ENCODE measurements at regions not wholly inside any gene's neighbourhood (a gene's known extent, or its start where the extent isn't known, plus 50 kb on each side); places are given as distances from the start of the nearest gene placed in this dataset.

GRCh38 chr12:13780453-13780852, 200.9 kb downstream of the GRIN2B start:
- no peak for DNase-seq
- in situ Hi-C loops (cut with MboI; ENCODE audit: low pct_unique_long_range_greater_than_20kb, low sequenced_read_pairs) = no loop called here

GRCh38 chr12:13777374-13777773, 204.0 kb downstream of the GRIN2B start:
- DNase-seq = no peak
- in situ Hi-C loops (cut with MboI; ENCODE audit: low pct_unique_long_range_greater_than_20kb, low sequenced_read_pairs) = no loop called here

- in situ Hi-C loops (cut with MboI; ENCODE audit: low pct_unique_long_range_greater_than_20kb, low sequenced_read_pairs) = no loop called here
- no peak for DNase-seq
Measured at GRCh38 chr12:13772264-13772663, 209.1 kb downstream of the GRIN2B start.

GRCh38 chr12:13770576-13770975, 210.8 kb downstream of the GRIN2B start:
- in situ Hi-C loops (cut with MboI; ENCODE audit: low pct_unique_long_range_greater_than_20kb, low sequenced_read_pairs) = no loop called here

GRCh38 chr12:13769966-13770365, 211.4 kb downstream of the GRIN2B start:
- in situ Hi-C loops (cut with MboI; ENCODE audit: low pct_unique_long_range_greater_than_20kb, low sequenced_read_pairs) = no loop called here
- no peak for DNase-seq

More at GRCh38 chr12:13770576-13770975, 210.8 kb downstream of the GRIN2B start:
- DNase-seq = no peak

- no peak for DNase-seq
- in situ Hi-C loops (cut with MboI; ENCODE audit: low pct_unique_long_range_greater_than_20kb, low sequenced_read_pairs) = no loop called here
Measured at GRCh38 chr12:13769273-13769672, 212.1 kb downstream of the GRIN2B start.

GRCh38 chr12:13764748-13765147, 216.7 kb downstream of the GRIN2B start:
- no peak for DNase-seq
- in situ Hi-C loops (cut with MboI; ENCODE audit: low pct_unique_long_range_greater_than_20kb, low sequenced_read_pairs) = no loop called here

- in situ Hi-C loops (cut with MboI; ENCODE audit: low pct_unique_long_range_greater_than_20kb, low sequenced_read_pairs) = no loop called here
- DNase-seq = no peak
Measured at GRCh38 chr12:13749389-13749788, 232.0 kb downstream of the GRIN2B start.

- in situ Hi-C loops (cut with MboI; ENCODE audit: low pct_unique_long_range_greater_than_20kb, low sequenced_read_pairs) = no loop called here
- no peak for DNase-seq
Measured at GRCh38 chr12:13745111-13745860, 236.1 kb downstream of the GRIN2B start.

- in situ Hi-C loops (cut with MboI; ENCODE audit: low pct_unique_long_range_greater_than_20kb, low sequenced_read_pairs) = no loop called here
- no peak for DNase-seq
Measured at GRCh38 chr12:13744561-13744960, 236.8 kb downstream of the GRIN2B start.

GRCh38 chr12:13740149-13740545, 241.3 kb downstream of the GRIN2B start:
- in situ Hi-C loops (cut with MboI; ENCODE audit: low pct_unique_long_range_greater_than_20kb, low sequenced_read_pairs) = no loop called here
- DNase-seq = no peak

- in situ Hi-C loops (cut with MboI; ENCODE audit: low pct_unique_long_range_greater_than_20kb, low sequenced_read_pairs) = no loop called here
Measured at GRCh38 chr12:13735734-13736133, 245.7 kb downstream of the GRIN2B start.

GRCh38 chr12:13734584-13735152, 246.7 kb downstream of the GRIN2B start:
- no peak for DNase-seq
- in situ Hi-C loops (cut with MboI; ENCODE audit: low pct_unique_long_range_greater_than_20kb, low sequenced_read_pairs) = no loop called here

More at GRCh38 chr12:13735734-13736133, 245.7 kb downstream of the GRIN2B start:
- no peak for DNase-seq

GRCh38 chr12:13727707-13728195, 253.7 kb downstream of the GRIN2B start:
- no peak for DNase-seq
- in situ Hi-C loops (cut with MboI; ENCODE audit: low pct_unique_long_range_greater_than_20kb, low sequenced_read_pairs) = no loop called here

- in situ Hi-C loops (cut with MboI; ENCODE audit: low pct_unique_long_range_greater_than_20kb, low sequenced_read_pairs) = no loop called here
- no peak for DNase-seq
Measured at GRCh38 chr12:13725049-13725448, 256.4 kb downstream of the GRIN2B start.

- in situ Hi-C loops (cut with MboI; ENCODE audit: low pct_unique_long_range_greater_than_20kb, low sequenced_read_pairs) = no loop called here
- no peak for DNase-seq
Measured at GRCh38 chr12:13724136-13724535, 257.3 kb downstream of the GRIN2B start.

- no peak for DNase-seq
- in situ Hi-C loops (cut with MboI; ENCODE audit: low pct_unique_long_range_greater_than_20kb, low sequenced_read_pairs) = no loop called here
Measured at GRCh38 chr12:13719986-13720385, 261.4 kb downstream of the GRIN2B start.

GRCh38 chr12:13718271-13718670, 263.1 kb downstream of the GRIN2B start:
- in situ Hi-C loops (cut with MboI; ENCODE audit: low pct_unique_long_range_greater_than_20kb, low sequenced_read_pairs) = no loop called here
- no peak for DNase-seq

GRCh38 chr12:13716119-13716518, 265.3 kb downstream of the GRIN2B start:
- in situ Hi-C loops (cut with MboI; ENCODE audit: low pct_unique_long_range_greater_than_20kb, low sequenced_read_pairs) = no loop called here
- DNase-seq = no peak

- in situ Hi-C loops (cut with MboI; ENCODE audit: low pct_unique_long_range_greater_than_20kb, low sequenced_read_pairs) = no loop called here
- DNase-seq = no peak
Measured at GRCh38 chr12:13713556-13714410, 267.6 kb downstream of the GRIN2B start.
